ENCODE measurements at regions not wholly inside any gene's neighbourhood (a gene's known extent, or its start where the extent isn't known, plus 50 kb on each side); places are given as distances from the start of the nearest gene placed in this dataset.
A peak's percentile ranks its signal among the peaks of the same experiment; 100 is the strongest.

- DNase-seq: peak in 1 of 2 donors; percentile 6
Observed at GRCh38 chr11:29343465-29344333, 673.1 kb downstream of the KCNA4 start.

GRCh38 chr11:29336727-29337575, 679.9 kb downstream of the KCNA4 start:
- DNase-seq: no peak

GRCh38 chr11:29334776-29335130, 682.1 kb downstream of the KCNA4 start:
- DNase-seq: no peak

GRCh38 chr11:29333993-29334775, 682.6 kb downstream of the KCNA4 start:
- DNase-seq: no peak

- DNase-seq: no peak
Observed at GRCh38 chr11:29331451-29332010, 685.3 kb downstream of the KCNA4 start.

- no peak for DNase-seq
Observed at GRCh38 chr11:29328961-29329441, 687.8 kb downstream of the KCNA4 start.

GRCh38 chr11:29327891-29328290, 688.9 kb downstream of the KCNA4 start:
- no peak for DNase-seq

GRCh38 chr11:29326757-29327156, 690.1 kb downstream of the KCNA4 start:
- no peak for DNase-seq

GRCh38 chr11:29324328-29324727, 692.5 kb downstream of the KCNA4 start:
- no peak for DNase-seq

GRCh38 chr11:29321293-29322132, 695.3 kb downstream of the KCNA4 start:
- DNase-seq: no peak

GRCh38 chr11:29320196-29320595, 696.6 kb downstream of the KCNA4 start:
- DNase-seq: no peak

GRCh38 chr11:29319210-29319609, 697.6 kb downstream of the KCNA4 start:
- no peak for DNase-seq

GRCh38 chr11:29318134-29318845, 698.5 kb downstream of the KCNA4 start:
- no peak for DNase-seq

GRCh38 chr11:29317694-29318093, 699.1 kb downstream of the KCNA4 start:
- no peak for DNase-seq

GRCh38 chr11:29315275-29315674, 701.6 kb downstream of the KCNA4 start:
- DNase-seq: no peak

GRCh38 chr11:29314211-29314610, 702.6 kb downstream of the KCNA4 start:
- no peak for DNase-seq

GRCh38 chr11:29312812-29313211, 704.0 kb downstream of the KCNA4 start:
- DNase-seq: no peak

- no peak for DNase-seq
Observed at GRCh38 chr11:29310725-29311342, 706.0 kb downstream of the KCNA4 start.

GRCh38 chr11:29309992-29310391, 706.8 kb downstream of the KCNA4 start:
- DNase-seq: no peak

- no peak for DNase-seq
Observed at GRCh38 chr11:29306527-29306926, 710.3 kb downstream of the KCNA4 start.
